ENCODE measurements at regions not wholly inside any gene's neighbourhood (a gene's known extent, or its start where the extent isn't known, plus 50 kb on each side); places are given as distances from the start of the nearest gene placed in this dataset.
A peak's percentile ranks its signal among the peaks of the same experiment; 100 is the strongest.

GRCh38 chr3:72154391-72155335 lies 369.7 kb upstream of the PROK2 start:
- ChIA-PET POLR2A (no interaction called here), CTCF (interaction anchor here (0.9 kb wide), 1 partner anchor 199 kb away, joined by 3 read pairs; no protein-coding TSS in a partner anchor)
- Histone ChIP-seq H3K79me2 (ENCODE audit: insufficient read depth) (no peaks in the 10 kb centered on the region), H4K20me1 (ENCODE audit: insufficient read depth) (no peaks in the 10 kb centered on the region), H3F3A (replicated peaks; ENCODE audit: insufficient read depth) (peaks cover 4% of the 10 kb centered on the region), H3K9me2 (no peaks in the 10 kb centered on the region), H3K9me3 (no peaks in the 10 kb centered on the region), H3K27ac (ENCODE audit: low read depth in 2 of 2, low read length in 1 of 2) (peak overlapping the region in 1 of 2 experiments; percentile 52; a peak in 2 of 4 replicates), H3K9ac (no peak overlapping the region), H3K4me3 (ENCODE audit: low read depth in 2 of 2, low read length in 1 of 2) (no peak overlapping the region), H3K27me3 (ENCODE audit: insufficient read depth) (no peaks in the 10 kb centered on the region), H2AFZ (ENCODE audit: low read depth) (no peak overlapping the region), H3K36me3 (replicated peaks in 1 of 2; ENCODE audit: control insufficient read depth in 1 of 2, insufficient read depth in 2 of 2, low read length in 1 of 2) (no peaks in the 10 kb centered on the region), H3K4me2 (peak overlapping the region; percentile 20; the same call in 1 of the 2 replicates), H3K4me1 (ENCODE audit: control insufficient read depth in 1 of 2, insufficient read depth in 2 of 2, low read depth in 1 of 2, low read length in 1 of 2) (peaks cover 0 to 38% of the 10 kb centered on the region in 2 experiments; a peak in 2 of 4 replicates)
- no peak for DNase-seq
- 0 out of 2 replicates have a peak, but pooled peaks have one; percentile 42 for TF ChIP-seq RCOR1 (IDR thresholded peaks at IDR 0.05; ENCODE audit: low read length)
- TF ChIP-seq, protein P1, sequence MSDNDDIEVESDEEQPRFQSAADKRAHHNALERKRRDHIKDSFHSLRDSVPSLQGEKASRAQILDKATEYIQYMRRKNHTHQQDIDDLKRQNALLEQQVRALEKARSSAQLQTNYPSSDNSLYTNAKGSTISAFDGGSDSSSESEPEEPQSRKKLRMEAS (IDR thresholded peaks at IDR 0.05; ENCODE audit: low read depth) = no peak
- 85% methylated on average over 4 of the region's 4 CpGs for WGBS (ENCODE audit: low lambda C conversion rate)

GRCh38 chr3:72153477-72154314 lies 368.7 kb upstream of the PROK2 start:
- H4K20me1 ChIP-seq (ENCODE audit: insufficient read depth) = no peaks in the 10 kb centered on the region
- ChIA-PET POLR2A (interaction anchor here (1.2 kb wide), 1 partner anchor 150 kb away, joined by 4 read pairs; no protein-coding TSS in a partner anchor), CTCF (interaction anchor here (0.9 kb wide), 1 partner anchor 198 kb away, joined by 3 read pairs; no protein-coding TSS in a partner anchor)
- H3K27me3 ChIP-seq (ENCODE audit: insufficient read depth) = no peaks in the 10 kb centered on the region
- peaks cover 0 to 38% of the 10 kb centered on the region in 2 experiments; a peak in 2 of 4 replicates for H3K4me1 ChIP-seq (ENCODE audit: control insufficient read depth in 1 of 2, insufficient read depth in 2 of 2, low read depth in 1 of 2, low read length in 1 of 2)
- peaks cover 4% of the 10 kb centered on the region for H3F3A ChIP-seq (replicated peaks; ENCODE audit: insufficient read depth)
- H3K9me2 ChIP-seq = no peaks in the 10 kb centered on the region
- no peak overlapping the region for H3K9ac ChIP-seq
- H3K9me3 ChIP-seq = no peaks in the 10 kb centered on the region
- no peaks in the 10 kb centered on the region for H3K36me3 ChIP-seq (replicated peaks in 1 of 2; ENCODE audit: control insufficient read depth in 1 of 2, insufficient read depth in 2 of 2, low read length in 1 of 2)
- WGBS (ENCODE audit: low lambda C conversion rate) = 68% methylated on average over 6 of the region's 6 CpGs
- H3K27ac ChIP-seq (ENCODE audit: low read depth in 2 of 2, low read length in 1 of 2) = peak overlapping the region; percentile 52 to 100; a peak in 3 of 4 replicates
- DNase-seq = no peak
- H2AFZ ChIP-seq (ENCODE audit: low read depth) = peak overlapping the region; percentile 88; the same call in 1 of the 2 replicates
- peak overlapping the region in 1 of 2 experiments; percentile 46; a peak in 3 of 4 replicates for H3K4me3 ChIP-seq (ENCODE audit: low read depth in 2 of 2, low read length in 1 of 2)
- H3K4me2 ChIP-seq = peak overlapping the region; percentile 79
- TF ChIP-seq TAF1 (IDR thresholded peaks at IDR 0.05; ENCODE audit: borderline replicate concordance, low read depth, low read length) (no peak), RCOR1 (IDR thresholded peaks at IDR 0.05; ENCODE audit: low read length) (no peak), RFX5 (IDR thresholded peaks at IDR 0.05; ENCODE audit: low read length) (no peak), NRF1 (IDR thresholded peaks at IDR 0.05; ENCODE audit: low read depth, low read length) (no peak), YY1 (IDR thresholded peaks at IDR 0.05; ENCODE audit: low read depth) (no peak), ELF1 (IDR thresholded peaks at IDR 0.05) (no peak), GATA2 (CRISPR knock-in tag; IDR thresholded peaks at IDR 0.05) (no peak), MEF2A (IDR thresholded peaks at IDR 0.05; ENCODE audit: borderline replicate concordance, low read depth) (no peak), JUND (IDR thresholded peaks at IDR 0.05) (no peak), IRF3 (IDR thresholded peaks at IDR 0.05; ENCODE audit: low read depth, low read length) (no peak)
- TF ChIP-seq, protein P1 (IDR thresholded peaks at IDR 0.05; ENCODE audit: low read depth) = no peak
- no peaks in the 10 kb centered on the region for H3K79me2 ChIP-seq (ENCODE audit: insufficient read depth)
